Renal cortex interstitium (tissue), 11 donors: ENCODE measurements at regions not wholly inside any gene's neighbourhood (a gene's known extent, or its start where the extent isn't known, plus 50 kb on each side); places are given as distances from the start of the nearest gene placed in this dataset.

Experiments
- DNase-seq, 11 donors: peaks; one replicate each; pipeline ENCODE4 v3.0.0-alpha.2; 2013; ENCODE audit warnings: low read depth in 9 of 11, low spot score in 4 of 11; ENCODE audit errors: extremely low read depth in 1 of 11

- DNase-seq, result no peak
These were observed 360.7 kb downstream of the FIGN start for GRCh38 chr2:163375070-163375469.

DNA sequence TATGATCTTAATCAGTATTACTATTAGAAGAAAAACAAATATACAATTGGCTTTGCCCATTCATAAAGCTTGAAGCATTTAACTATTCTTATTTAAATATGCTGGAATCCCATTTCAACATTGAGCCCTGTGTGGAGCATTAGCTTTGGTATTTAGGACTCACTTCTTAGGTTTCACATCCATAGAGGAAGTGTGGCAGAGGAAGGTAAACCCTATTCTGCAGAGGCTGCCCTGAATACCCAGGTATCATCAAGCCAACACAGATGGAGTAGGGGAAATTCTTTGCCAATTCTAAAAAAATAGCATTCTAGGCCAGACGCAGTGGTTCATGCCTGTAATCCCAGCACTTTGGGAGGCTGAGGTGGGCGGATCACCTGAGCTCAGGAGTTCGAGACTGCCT lies 361.5 kb downstream of the FIGN start:
- no peak for DNase-seq

- no peak for DNase-seq
These were observed 362.3 kb downstream of the FIGN start for GRCh38 chr2:163373496-163373895.

GRCh38 chr2:163370169-163370886 lies 365.5 kb downstream of the FIGN start:
- DNase-seq, result no peak

DNA sequence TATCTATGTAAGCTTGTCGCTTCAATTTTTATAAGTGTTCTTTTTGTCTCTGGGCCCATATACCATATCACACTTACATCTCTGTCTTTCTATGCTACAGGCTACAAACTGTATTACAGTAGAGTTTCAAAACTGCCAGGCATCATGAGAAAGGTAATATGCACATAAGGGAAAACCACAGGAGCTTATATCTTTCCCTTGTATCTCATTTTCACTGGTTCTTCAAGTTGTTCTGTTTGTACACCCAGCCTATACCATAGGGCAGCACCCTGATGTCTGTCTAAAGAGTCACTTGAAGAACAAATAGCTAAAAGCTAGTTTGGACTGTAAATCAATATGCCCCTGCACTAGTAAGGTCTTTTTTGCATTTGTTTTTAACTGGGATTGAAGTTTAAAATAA lies 366.7 kb downstream of the FIGN start:
- DNase-seq, result no peak

DNA sequence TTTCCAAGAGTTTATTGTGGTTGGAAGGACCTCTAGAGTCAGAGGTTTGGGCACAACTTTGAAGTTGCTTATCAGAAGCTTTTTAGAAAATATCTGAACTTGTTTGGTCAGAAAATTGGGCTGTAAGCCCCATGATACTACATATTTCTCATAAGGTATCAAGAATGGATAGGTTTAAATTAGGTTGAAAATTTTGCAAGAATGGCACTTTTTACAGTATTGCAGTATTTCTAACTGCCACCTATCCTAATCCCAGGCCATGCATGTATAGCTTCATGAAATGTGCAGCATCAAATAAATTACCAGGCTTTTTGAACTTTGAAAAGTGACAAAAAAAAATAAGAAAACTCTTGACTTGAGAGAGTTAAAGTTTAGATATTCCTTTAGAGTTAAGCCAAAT lies 367.2 kb downstream of the FIGN start:
- DNase-seq, result no peak

DNA sequence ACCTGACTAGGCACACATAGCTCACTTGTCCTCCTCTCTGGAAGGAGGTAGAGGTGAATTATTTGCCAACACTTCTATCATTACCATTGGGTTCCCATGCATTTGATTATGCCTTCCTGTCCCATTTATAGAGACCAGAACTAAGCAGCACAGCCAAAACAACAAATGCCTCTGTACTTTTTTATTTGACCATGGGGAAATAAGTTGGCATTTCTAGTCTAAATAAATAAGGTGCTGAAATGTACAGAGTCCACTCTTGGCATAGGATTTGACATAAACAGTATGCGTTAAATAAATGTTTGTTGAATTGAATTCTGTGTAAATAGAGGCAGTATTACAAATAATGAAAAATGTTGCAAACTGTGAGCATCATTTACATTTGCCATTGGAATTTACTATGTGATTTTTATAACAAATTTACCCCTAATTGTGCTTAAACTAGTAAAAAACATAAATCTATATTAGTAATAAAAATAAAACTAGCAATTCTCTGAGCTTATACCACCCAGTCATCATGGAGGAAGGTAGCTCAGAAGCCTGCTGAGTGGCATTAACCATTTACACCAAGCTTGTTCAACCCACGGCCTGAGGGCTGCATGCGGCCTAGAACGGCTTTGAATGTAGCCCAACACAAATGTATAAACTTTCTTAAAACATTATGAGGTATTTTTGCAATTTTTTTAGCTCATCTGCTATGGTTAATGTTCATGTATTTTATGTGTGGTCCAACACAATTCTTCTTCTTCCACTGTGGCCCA lies 367.8 kb downstream of the FIGN start:
- no peak for DNase-seq

DNA sequence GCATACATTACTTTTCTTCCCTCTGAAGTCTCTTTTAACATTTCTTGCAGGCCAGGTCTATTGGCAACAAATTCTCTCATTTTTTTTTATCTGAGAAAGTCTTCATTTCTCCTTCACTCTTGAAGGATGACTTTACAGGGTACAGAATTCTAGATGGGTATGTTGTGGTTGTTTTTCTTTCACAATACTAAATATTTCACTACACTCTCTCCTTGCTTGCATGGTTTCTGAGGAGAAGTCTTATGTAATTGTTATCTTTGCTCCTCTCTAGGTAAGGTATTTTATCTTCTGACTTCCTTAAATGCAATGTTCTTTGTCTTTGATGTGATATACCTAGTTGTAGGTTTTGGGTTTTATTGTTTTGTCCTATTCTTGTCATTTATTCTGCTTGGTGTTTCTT lies 371.1 kb downstream of the FIGN start:
- DNase-seq, result no peak

DNA sequence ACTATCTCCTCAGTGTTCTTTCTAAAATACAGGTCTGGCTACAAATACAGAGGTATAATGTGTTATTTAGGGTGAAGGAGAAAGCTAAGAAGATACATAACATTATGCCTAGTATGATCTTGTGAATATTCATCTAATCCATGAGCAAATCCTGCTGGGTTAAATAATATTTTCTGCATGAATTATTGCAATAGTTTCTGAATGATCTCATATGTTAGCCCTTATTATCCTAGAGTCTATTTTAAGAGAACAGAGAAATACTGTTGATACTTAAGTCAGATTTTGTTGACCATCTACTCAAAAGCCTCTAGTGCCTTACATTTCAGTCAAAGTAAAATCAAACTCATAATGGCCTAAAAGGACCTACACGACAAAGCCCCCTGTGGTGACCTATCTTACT lies 382.3 kb downstream of the FIGN start:
- no peak for DNase-seq

- no peak for DNase-seq
These were observed 383.8 kb downstream of the FIGN start for GRCh38 chr2:163351966-163352365.

GRCh38 chr2:163351143-163351542 lies 384.7 kb downstream of the FIGN start:
- DNase-seq, result no peak

DNA sequence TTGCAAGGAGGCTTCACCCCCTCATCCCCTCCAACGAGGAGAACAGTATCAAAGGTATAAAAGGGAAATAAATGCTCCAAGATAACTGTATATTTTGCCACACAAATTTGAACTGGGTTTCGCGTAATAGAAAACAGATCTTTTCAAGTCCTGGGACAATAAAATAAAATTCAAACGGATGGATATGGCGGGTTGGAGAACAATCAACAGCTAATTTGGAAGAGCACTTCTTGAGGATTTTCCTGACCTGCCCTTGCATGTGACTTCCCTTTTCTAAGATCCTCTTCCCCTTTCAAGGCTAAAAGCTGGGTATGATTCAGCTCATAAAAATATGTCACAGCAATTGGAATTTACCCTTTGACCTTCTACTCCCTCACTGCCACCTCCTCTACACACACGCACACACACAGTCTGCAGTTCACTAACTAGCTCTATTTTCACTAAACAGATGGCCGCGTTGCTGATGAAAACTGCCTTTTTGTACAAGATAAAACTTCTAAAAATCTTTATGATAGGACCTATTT lies 386.9 kb downstream of the FIGN start:
- peak in 9 of 11 donors; percentile 8 to 43 (median 26) for DNase-seq

DNA sequence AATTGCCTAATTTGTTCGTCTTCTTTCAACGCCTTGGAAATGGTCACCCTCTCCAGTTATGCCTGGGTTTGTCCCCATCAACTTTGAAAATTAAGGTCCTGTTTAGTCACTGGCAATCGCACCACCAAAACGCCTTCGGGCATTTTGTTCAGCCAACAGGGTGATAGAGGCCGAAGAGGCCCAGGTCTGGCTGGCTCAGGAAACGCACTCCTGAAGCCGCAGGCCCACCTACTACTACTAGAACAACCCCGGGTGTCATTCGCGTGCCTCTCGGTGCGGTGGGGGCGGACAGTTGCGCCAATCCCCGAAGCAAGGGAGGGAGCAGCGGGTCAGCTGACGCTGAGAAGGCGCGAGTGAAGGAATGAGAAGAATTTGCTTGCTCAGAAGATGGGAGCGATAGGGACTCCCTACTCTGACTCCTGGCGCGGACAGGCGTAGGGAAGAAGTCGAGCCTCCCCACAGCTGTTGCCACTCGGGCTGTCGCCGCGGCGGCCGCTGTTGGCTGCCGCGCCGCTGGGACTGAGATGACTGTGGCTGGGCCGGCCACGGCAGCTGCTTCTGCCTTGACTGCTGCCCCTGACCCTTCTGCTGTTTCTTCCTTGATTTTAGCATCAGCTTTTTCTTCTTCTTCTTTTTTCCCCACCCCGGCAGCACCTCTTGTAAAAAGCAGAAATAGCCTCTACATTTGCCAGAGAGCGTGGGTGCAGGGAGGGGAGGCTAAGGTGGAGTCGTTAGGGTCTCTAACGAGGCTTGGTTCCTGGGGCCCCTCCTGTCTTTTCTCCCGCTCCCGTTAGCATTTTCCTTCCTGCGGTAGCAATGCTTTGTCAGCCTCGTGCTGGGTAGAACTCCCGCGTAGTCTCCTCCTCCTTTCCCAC lies 387.6 kb downstream of the FIGN start:
- DNase-seq, result peak in 10 of 11 donors; percentile 51 to 82 (median 68)

DNA sequence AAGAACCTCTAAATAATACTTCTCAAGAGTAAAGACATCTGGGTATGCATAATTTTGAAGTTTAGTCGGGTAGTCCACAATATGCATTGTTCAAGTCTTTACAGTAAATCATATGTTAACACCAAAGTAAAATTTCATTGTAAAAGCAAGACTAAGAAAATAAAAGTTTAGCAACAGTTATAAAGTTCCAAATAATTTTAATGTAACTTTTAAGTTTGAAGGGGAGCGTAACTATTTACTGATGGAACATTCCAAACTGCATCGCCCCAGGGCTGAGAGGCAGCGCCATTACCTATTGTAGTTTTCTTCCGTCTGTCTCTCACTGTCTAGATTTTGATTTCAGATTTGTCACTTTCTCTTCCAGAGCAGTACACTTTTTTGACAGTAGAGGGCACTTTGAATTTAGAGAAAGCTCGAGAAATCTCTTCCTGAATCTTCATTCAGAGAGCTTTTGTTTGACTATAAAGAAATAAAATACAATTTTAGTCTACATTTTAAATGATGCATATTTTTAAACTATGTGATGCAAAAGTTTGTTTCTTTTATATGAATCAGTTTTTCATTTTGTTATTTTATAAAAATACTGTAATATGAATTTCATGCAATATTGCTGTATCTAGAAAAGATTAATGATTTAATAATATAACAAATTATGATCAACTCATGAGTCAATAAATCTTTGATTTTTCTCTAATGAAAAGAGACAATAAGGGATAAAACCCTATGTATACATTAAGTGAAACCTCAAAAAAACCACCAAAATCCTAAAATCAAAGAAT lies 389.8 kb downstream of the FIGN start:
- DNase-seq, result peak in 10 of 11 donors; percentile 26 to 73 (median 48)

DNA sequence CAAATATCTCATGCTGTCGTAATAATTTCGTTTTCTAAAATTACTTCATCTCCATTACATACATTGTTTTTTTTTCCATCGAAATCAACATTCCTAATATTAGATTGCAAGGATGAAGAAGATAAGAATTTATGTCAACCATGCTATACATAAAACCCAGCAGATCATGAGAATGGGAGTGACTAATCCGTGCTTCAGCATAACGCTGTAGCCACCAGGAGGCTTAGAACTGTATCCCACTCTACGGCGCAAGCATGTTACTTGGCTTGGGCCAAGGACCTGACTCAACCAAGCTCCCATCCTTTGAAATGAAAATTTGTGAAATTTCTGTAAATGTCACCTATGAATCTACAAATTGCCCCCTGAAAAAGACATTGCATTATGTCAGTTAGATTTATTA lies 392.5 kb downstream of the FIGN start:
- DNase-seq, result no peak

- no peak for DNase-seq
These were observed 394.4 kb downstream of the FIGN start for GRCh38 chr2:163341426-163341825.

DNA sequence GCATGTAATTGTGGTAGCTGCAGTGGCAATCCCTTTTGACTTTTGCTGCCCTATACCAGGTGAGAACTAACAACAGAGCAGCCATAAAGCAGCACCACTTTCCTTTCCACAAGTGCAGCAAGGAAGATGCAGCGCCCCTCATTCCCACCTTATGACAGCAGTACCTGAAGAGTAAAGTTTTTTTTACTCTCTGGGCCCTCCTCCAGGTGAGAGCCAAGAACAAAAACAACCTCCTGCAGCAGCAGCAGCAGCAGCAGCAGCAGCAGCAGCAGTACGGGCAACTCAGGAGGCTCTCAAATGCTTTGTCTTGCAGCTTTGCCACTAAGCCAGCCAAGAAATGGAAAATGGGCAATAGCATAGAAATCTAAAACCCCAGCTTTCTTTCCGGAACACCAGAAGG lies 397.5 kb downstream of the FIGN start:
- no peak for DNase-seq

- DNase-seq, result no peak
These were observed 411.1 kb downstream of the FIGN start for GRCh38 chr2:163324677-163325076.

- no peak for DNase-seq
These were observed 416.8 kb downstream of the FIGN start for GRCh38 chr2:163319006-163319405.
